IPS DF 6.9 (cell line): ENCODE measurements at regions not wholly inside any gene's neighbourhood (a gene's known extent, or its start where the extent isn't known, plus 50 kb on each side); places are given as distances from the start of the nearest gene placed in this dataset.
"Not testable (repeated sequence)": the region's sequence is repeated elsewhere in the genome, so short reads cannot be mapped to it uniquely, and the experiment has no call there.

Experiments used
- DNase-seq: peaks from one replicate; pipeline ENCODE4 v3.0.0-alpha.2; 2013; ENCODE audit warnings: low read depth, low spot score
- H3K27ac ChIP-seq: one replicate; pipeline ENCODE4 v1.5.1; 2013; ENCODE audit warnings: low read length, control low read depth
- H3K27me3 ChIP-seq: 2 replicates; pipeline ENCODE4 v1.6.1; 2013; ENCODE audit warnings: mild to moderate bottlenecking, low read length; ENCODE audit not compliant: control insufficient read depth, insufficient read depth
- H3K36me3 ChIP-seq: 2 replicates; pipeline ENCODE4 v1.6.1; 2013; ENCODE audit warnings: low read length; ENCODE audit not compliant: control insufficient read depth, insufficient read depth
- H3K4me1 ChIP-seq: 2 replicates; pipeline ENCODE4 v1.6.1; 2013; ENCODE audit warnings: low read length; ENCODE audit not compliant: control insufficient read depth, insufficient read depth
- H3K4me3 ChIP-seq: 2 replicates; pipeline ENCODE4 v1.5.1; 2013; ENCODE audit warnings: mild to moderate bottlenecking, low read length
- H3K9me3 ChIP-seq: 2 replicates; pipeline ENCODE4 v1.6.1; 2013; ENCODE audit warnings: low read length, inconsistent platforms; ENCODE audit not compliant: control insufficient read depth, insufficient read depth
- WGBS: extraction: QIAGEN DNeasy Blood & Tissue Kit; methylation state at CpG from one replicate; pipeline ENCODE4 v1.1.7; 2013; ENCODE audit warnings: mixed read lengths, missing lambda C conversion rate; ENCODE audit not compliant: insufficient read length, insufficient coverage; 5-methylcytosine and 5-hydroxymethylcytosine counted together

- not testable (repeated sequence) for H3K4me1 ChIP-seq, H3K4me3 ChIP-seq, H3K27ac ChIP-seq, H3K27me3 ChIP-seq, DNase-seq, H3K9me3 ChIP-seq, H3K36me3 ChIP-seq
- no CpG with 5 or more reads among the region's 17 CpGs for WGBS
Observed at GRCh38 chr16:88263681-88264287, 119.0 kb upstream of the ZNF469 start.

- Histone ChIP-seq H3K4me1 (peaks cover 5% of the 10 kb centered on the region; the same call in 1 of the 2 replicates), H3K27me3 (no peaks in the 10 kb centered on the region), H3K36me3 (no peaks in the 10 kb centered on the region), H3K4me3 (no peak overlapping the region), H3K27ac (no peak overlapping the region), H3K9me3 (no peaks in the 10 kb centered on the region)
- no CpG with 5 or more reads among the region's 30 CpGs for WGBS
- no peak for DNase-seq
Observed at GRCh38 chr16:88264641-88265285, 118.0 kb upstream of the ZNF469 start.

DNA sequence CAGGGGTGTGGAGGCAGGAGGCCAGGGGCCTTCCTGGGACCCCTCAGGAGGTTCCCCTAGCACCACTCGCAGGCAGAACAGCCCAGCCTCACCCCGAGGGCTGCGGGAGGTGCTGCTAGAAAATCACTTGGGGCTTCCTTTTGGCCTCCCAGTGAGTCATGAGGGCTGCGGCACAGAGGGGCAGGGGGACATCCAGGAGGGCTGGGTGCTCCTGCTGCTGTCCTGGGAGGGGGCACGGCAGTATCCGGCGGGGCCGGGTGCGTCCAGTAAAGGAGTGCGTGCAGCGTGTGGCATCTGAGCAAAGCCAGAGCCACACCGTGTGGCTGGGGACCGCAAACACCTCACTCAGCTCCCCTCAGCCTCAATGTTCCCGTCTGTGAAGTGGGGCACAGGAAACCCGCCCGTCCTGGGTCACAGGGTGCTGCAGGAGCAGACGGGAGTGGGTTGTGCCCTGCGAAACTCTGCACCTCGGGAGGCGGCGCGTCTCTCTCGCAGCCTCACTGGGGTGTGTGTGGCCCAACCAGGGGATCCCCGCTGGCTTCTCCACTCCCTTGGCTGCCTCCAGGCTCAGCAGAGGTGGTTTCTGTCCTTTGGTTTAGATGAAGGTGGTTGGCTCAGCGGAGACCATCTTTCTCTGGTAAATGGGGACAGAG is 117.3 kb upstream of the ZNF469 start:
- not testable (repeated sequence) for H3K9me3 ChIP-seq, H3K36me3 ChIP-seq, H3K4me3 ChIP-seq, DNase-seq, H3K27ac ChIP-seq, H3K27me3 ChIP-seq, H3K4me1 ChIP-seq
- no CpG with 5 or more reads among the region's 25 CpGs for WGBS

DNA sequence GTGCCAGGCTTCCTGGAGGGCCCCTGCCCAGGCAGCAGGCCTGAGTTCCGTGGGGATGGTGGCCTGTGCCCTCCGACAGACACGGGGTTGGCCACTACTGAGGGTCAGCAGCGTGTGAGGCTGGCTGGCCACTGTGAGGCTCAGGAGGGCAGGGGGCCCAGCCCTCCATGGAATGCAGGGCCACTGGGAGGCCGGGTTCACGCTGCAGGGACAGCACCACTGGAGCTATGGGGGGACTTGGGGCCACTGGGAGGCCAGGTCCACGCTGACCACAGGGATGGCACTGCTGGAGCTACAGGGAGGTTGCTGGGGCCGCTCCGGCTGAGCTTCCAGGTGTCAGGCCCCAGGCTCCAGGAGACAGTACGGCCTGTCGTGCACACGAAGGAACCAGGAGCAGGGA is 116.7 kb upstream of the ZNF469 start:
- no CpG with 5 or more reads among the region's 12 CpGs for WGBS
- H3K27ac ChIP-seq, H3K4me3 ChIP-seq, H3K36me3 ChIP-seq, DNase-seq, H3K27me3 ChIP-seq, H3K9me3 ChIP-seq, H3K4me1 ChIP-seq: not testable (repeated sequence)

DNA sequence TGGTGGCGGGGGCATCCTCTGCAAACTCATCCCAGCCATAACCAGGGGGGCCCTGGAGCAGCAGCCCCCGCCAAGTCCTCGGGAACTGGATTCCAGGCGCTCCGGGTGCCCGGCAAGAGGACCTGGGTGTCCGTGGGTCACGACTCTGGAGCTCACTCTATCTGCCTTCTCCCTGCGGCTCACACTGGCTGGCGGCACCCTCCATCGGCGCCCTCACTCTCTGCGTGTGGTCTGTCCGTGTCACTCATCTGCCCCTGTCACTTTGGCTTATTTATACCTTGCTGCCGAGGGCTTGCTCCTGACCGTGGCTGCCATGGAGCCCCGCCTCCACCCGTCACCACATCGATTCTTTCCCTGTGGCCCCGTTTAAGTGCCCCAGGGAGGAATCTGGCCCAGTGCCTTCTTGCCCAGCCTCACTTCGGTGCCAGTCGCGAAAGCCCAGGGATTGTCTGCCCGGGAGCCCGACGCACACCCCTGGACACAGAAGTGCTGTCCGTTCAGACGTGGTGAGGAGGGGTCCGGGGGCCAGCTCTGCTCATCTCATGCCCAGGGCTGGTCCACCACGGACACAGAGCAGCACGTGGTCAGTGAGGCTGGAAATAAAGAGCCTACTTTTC is 115.7 kb upstream of the ZNF469 start:
- not testable (repeated sequence) for H3K9me3 ChIP-seq, H3K4me1 ChIP-seq, H3K36me3 ChIP-seq, H3K4me3 ChIP-seq, H3K27ac ChIP-seq, H3K27me3 ChIP-seq, DNase-seq
- no CpG with 5 or more reads among the region's 31 CpGs for WGBS

GRCh38 chr16:88268186-88268970 is 114.4 kb upstream of the ZNF469 start:
- not testable (repeated sequence) for H3K36me3 ChIP-seq, H3K27ac ChIP-seq, H3K9me3 ChIP-seq, H3K4me3 ChIP-seq, H3K27me3 ChIP-seq, H3K4me1 ChIP-seq, DNase-seq
- WGBS: no CpG with 5 or more reads among the region's 20 CpGs

DNA sequence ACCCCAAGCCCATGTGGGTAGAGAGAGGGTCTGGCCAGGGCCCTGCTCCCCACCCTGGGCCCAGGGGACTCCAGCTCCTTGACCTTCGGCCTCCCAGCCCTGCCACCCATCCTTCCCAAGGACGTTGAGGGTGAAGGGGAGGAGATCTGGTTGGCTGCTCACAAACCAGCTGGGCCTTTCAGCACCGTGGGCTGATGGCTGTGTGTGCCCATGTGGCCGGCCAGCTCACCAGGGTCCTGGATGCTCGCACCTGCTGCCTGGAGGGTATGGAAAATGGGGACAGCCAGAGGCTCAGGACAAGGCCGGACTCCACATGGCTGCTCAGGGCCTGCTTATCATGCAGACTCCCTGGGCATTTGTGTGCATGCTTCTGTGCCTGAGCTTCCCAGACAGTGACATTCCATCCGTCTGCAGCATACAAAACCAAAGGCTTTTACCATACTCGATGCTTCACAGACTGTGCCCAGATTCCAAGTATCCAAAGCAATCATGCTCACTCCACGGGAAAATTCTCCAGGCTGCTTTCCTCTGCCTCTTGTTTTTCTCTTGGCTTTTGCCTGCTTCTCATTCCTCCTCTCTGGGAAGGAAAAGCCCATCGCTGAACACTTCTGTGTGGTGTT is 112.5 kb upstream of the ZNF469 start:
- H3K36me3 ChIP-seq, H3K27me3 ChIP-seq, H3K4me3 ChIP-seq, H3K4me1 ChIP-seq, H3K27ac ChIP-seq, H3K9me3 ChIP-seq, DNase-seq: not testable (repeated sequence)
- WGBS: no CpG with 5 or more reads among the region's 10 CpGs

GRCh38 chr16:88271296-88271695 is 111.5 kb upstream of the ZNF469 start:
- not testable (repeated sequence) for H3K27me3 ChIP-seq, H3K4me1 ChIP-seq, H3K9me3 ChIP-seq, DNase-seq, H3K4me3 ChIP-seq, H3K36me3 ChIP-seq, H3K27ac ChIP-seq
- no CpG with 5 or more reads among the region's 11 CpGs for WGBS

DNA sequence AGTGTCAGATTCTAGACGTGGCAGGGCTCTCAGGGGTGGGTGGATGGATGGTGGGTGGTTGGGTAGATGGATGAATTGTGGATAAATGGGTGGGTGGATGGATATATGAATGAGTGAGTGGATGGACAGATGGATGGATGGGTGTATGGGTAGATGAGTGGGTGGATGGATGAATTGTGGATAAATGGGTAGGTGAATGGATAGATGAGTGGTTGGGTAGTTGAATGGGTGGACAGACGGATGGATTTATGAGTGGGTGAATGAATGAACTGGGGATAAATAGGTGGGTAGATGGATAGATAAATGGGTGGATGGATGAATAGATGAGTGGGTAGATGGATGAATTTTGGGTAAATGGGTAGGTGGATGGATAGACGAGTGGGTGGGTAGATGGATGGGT is 111.0 kb upstream of the ZNF469 start:
- not testable (repeated sequence) for H3K4me3 ChIP-seq, DNase-seq, H3K27ac ChIP-seq, H3K27me3 ChIP-seq, H3K36me3 ChIP-seq, H3K9me3 ChIP-seq, H3K4me1 ChIP-seq
- 100% methylated on average over 1 of the region's 3 CpGs for WGBS

GRCh38 chr16:88272437-88272836 is 110.3 kb upstream of the ZNF469 start:
- not testable (repeated sequence) for H3K27ac ChIP-seq, H3K36me3 ChIP-seq, H3K27me3 ChIP-seq, H3K4me1 ChIP-seq, H3K4me3 ChIP-seq, H3K9me3 ChIP-seq, DNase-seq
- no CpG with 5 or more reads among the region's 12 CpGs for WGBS
